HG02642 (cell line): ENCODE measurements at regions not wholly inside any gene's neighbourhood (a gene's known extent, or its start where the extent isn't known, plus 50 kb on each side); places are given as distances from the start of the nearest gene placed in this dataset.

ENCODE experiments used
- ATAC-seq: cut with Tn5 transposase; IDR thresholded peaks from one replicate; pipeline ENCODE4 v1.9.1; 2021; ENCODE audit warnings: mild to moderate bottlenecking; ENCODE audit not compliant: unreplicated experiment, poor library complexity

- ATAC-seq = no peak
These were observed 142.1 kb downstream of the BCOR start for GRCh38 chrX:39955625-39956024.

GRCh38 chrX:39956803-39957394, 140.9 kb downstream of the BCOR start:
- ATAC-seq = no peak

GRCh38 chrX:39957816-39958566, 139.8 kb downstream of the BCOR start:
- no peak for ATAC-seq

GRCh38 chrX:39958850-39959249, 138.9 kb downstream of the BCOR start:
- no peak for ATAC-seq

GRCh38 chrX:39960219-39960618, 137.5 kb downstream of the BCOR start:
- ATAC-seq = no peak

- no peak for ATAC-seq
These were observed 136.3 kb downstream of the BCOR start for GRCh38 chrX:39961441-39961840.

- no peak for ATAC-seq
These were observed 132.6 kb downstream of the BCOR start for GRCh38 chrX:39965051-39965573.

- no peak for ATAC-seq
These were observed 131.6 kb downstream of the BCOR start for GRCh38 chrX:39966176-39966575.

GRCh38 chrX:39967348-39967747, 130.4 kb downstream of the BCOR start:
- no peak for ATAC-seq

GRCh38 chrX:39969099-39969818, 128.5 kb downstream of the BCOR start:
- ATAC-seq = no peak

- ATAC-seq = no peak
These were observed 127.8 kb downstream of the BCOR start for GRCh38 chrX:39969819-39970504.

GRCh38 chrX:39971760-39972159, 126.0 kb downstream of the BCOR start:
- no peak for ATAC-seq

GRCh38 chrX:39972340-39972739, 125.4 kb downstream of the BCOR start:
- no peak for ATAC-seq

- no peak for ATAC-seq
These were observed 123.9 kb downstream of the BCOR start for GRCh38 chrX:39973810-39974209.

GRCh38 chrX:39974270-39974669, 123.5 kb downstream of the BCOR start:
- ATAC-seq = no peak

- no peak for ATAC-seq
These were observed 122.4 kb downstream of the BCOR start for GRCh38 chrX:39975101-39975925.

GRCh38 chrX:39981946-39982345, 115.8 kb downstream of the BCOR start:
- no peak for ATAC-seq

- ATAC-seq = no peak
These were observed 114.8 kb downstream of the BCOR start for GRCh38 chrX:39982948-39983347.

GRCh38 chrX:39983715-39984114, 114.0 kb downstream of the BCOR start:
- no peak for ATAC-seq
